Fibroblast of lung (primary cell): ENCODE measurements at regions not wholly inside any gene's neighbourhood (a gene's known extent, or its start where the extent isn't known, plus 50 kb on each side); places are given as distances from the start of the nearest gene placed in this dataset.

Experiments
- CTCF ChIP-seq, 2 donors: IDR thresholded peaks in 1 of 2; conservative IDR thresholded peaks in 1 of 2; 1 replicate in 1 of 2; 2 replicates in 1 of 2; pipeline ENCODE4 v1.5.1; 2011 to 2012; ENCODE audit warnings: low read length in 2 of 2, control low read depth in 1 of 2, inconsistent platforms in 1 of 2, low read depth in 1 of 2, mild to moderate bottlenecking in 1 of 2
- EZH2 ChIP-seq: IDR thresholded peaks from 2 replicates; pipeline ENCODE4 v1.5.1; 2012; ENCODE audit warnings: low read length, control low read depth, mild to moderate bottlenecking; ENCODE audit errors: missing control alignments

GRCh38 chr10:4477664-4478063 is 348.3 kb upstream of the AKR1E2 start:
- TF ChIP-seq CTCF (conservative IDR thresholded peaks at IDR 0.05 in 1 of 2, IDR thresholded peaks at IDR 0.05 in 1 of 2; ENCODE audit: low read depth in 1 of 2, low read length in 2 of 2) = no peak
- TF ChIP-seq EZH2 = no peak
